ENCODE measurements at regions not wholly inside any gene's neighbourhood (a gene's known extent, or its start where the extent isn't known, plus 50 kb on each side); places are given as distances from the start of the nearest gene placed in this dataset.

DNA sequence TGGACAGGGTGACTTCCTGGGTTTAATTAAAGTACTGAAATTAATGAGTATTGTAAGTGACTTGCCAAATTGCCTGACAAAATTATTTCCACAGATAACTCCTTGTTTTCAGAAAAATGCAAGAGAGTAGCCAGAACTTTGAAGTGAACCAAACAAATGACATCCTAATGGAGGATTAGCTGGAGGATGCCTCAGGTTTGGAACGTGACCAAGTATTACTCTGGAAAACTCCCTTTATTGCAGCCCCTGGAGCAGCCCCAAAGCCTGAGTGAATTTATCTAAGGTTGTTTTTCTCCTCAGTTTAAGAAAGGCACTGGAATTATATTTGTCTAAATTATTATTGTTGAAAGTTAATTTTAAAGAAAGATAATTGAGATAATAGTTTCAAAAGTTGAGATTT lies 343.6 kb upstream of the MTNR1B start:
- Histone ChIP-seq H3K23ac (ENCODE audit: insufficient read length) (no peak overlapping the region), H2BK15ac (ENCODE audit: low read length) (no peak overlapping the region), H2AK5ac (ENCODE audit: low read depth, low read length) (no peak overlapping the region), H3K4me3 (ENCODE audit: extremely low read depth in 1 of 4, insufficient read depth in 2 of 4, low read depth in 3 of 4, low read length in 4 of 4) (no peak overlapping the region), H3K27ac (ENCODE audit: low read depth, low read length) (no peak overlapping the region), H4K8ac (ENCODE audit: extremely low read depth, insufficient read depth, low read length) (no peak overlapping the region), H4K91ac (replicated peaks; ENCODE audit: insufficient read length, low read length) (no peak overlapping the region), H3K79me2 (ENCODE audit: control insufficient read depth in 1 of 2, insufficient read depth in 2 of 2, low read length in 2 of 2) (no peaks in the 10 kb centered on the region), H3K9me3 (ENCODE audit: insufficient read depth in 2 of 2, low read depth in 1 of 2, low read length in 1 of 2) (no peaks in the 10 kb centered on the region), H2BK5ac (ENCODE audit: low read depth, low read length) (no peak overlapping the region), H3K27me3 (replicated peaks in 1 of 4; ENCODE audit: control insufficient read depth in 3 of 4, extremely low read depth in 1 of 4, insufficient read depth in 3 of 4, low read length in 3 of 4) (no peaks in the 10 kb centered on the region), H4K5ac (ENCODE audit: insufficient read length, low read depth, low read length) (no peak overlapping the region), H3K79me1 (ENCODE audit: low read depth, low read length) (no peaks in the 10 kb centered on the region), H2BK12ac (ENCODE audit: low read depth, low read length) (no peak overlapping the region), H3K36me3 (ENCODE audit: control insufficient read depth in 2 of 4, insufficient read depth in 4 of 4, low read length in 3 of 4) (no peaks in the 10 kb centered on the region), H3K23me2 (ENCODE audit: low read depth, low read length) (no peaks in the 10 kb centered on the region), H3K56ac (replicated peaks; ENCODE audit: insufficient read length, low read depth, low read length) (no peak overlapping the region), H4K20me1 (replicated peaks in 1 of 2; ENCODE audit: control insufficient read depth in 1 of 2, insufficient read depth in 2 of 2, low read length in 2 of 2) (peaks cover 0 to 2% of the 10 kb centered on the region in 2 experiments), H3K4me1 (replicated peaks in 1 of 4; ENCODE audit: control insufficient read depth in 3 of 4, insufficient read depth in 4 of 4, low read length in 3 of 4) (no peaks in the 10 kb centered on the region; a peak in 2 of 7 replicates), H3K14ac (ENCODE audit: insufficient read length) (no peak overlapping the region), H3K18ac (ENCODE audit: extremely low read depth, low read length) (no peak overlapping the region), H3K4ac (replicated peaks; ENCODE audit: insufficient read length, low read depth, low read length) (no peak overlapping the region), H2BK20ac (ENCODE audit: low read length) (no peak overlapping the region), H2BK120ac (replicated peaks; ENCODE audit: low read depth, low read length) (no peak overlapping the region), H3K4me2 (ENCODE audit: insufficient read depth in 1 of 2, low read depth in 2 of 2, low read length in 2 of 2) (no peak overlapping the region), H3K9ac (replicated peaks in 1 of 4; ENCODE audit: extremely low read depth in 1 of 4, low read depth in 3 of 4, low read length in 3 of 4) (no peak overlapping the region), H2AFZ (ENCODE audit: low read length) (no peak overlapping the region)
- ChIA-PET POLR2A (ENCODE audit: partially characterized antibody) (interaction anchor here (0.7 kb wide), 1 partner anchor 30 kb away, joined by 4 read pairs; no protein-coding TSS in a partner anchor), CTCF (ENCODE audit: partially characterized antibody) (no interaction called here)
- WGBS, 2 experiments (ENCODE audit: extremely low coverage in 1 of 2, insufficient coverage in 1 of 2, insufficient read length in 1 of 2, insufficient replicate concordance in 2 of 2, low coverage in 1 of 2, low lambda C conversion rate in 2 of 2, missing lambda C conversion rate in 1 of 2): 89% methylated on average over 1 of the region's 1 CpG; no CpG with 5 or more reads in 1 of the 2 experiments
- FAIRE-seq (no peak), DNase-seq (ENCODE audit: low read depth in 1 of 2, low spot score in 2 of 2) (no peak)
- TF ChIP-seq SP1 (IDR thresholded peaks at IDR 0.05; ENCODE audit: low read depth, low read length): no peak
- no peak for TF ChIP-seq KDM1A (IDR thresholded peaks at IDR 0.05; ENCODE audit: borderline replicate concordance, low read length)
- no peak for TF ChIP-seq RFX5 (IDR thresholded peaks at IDR 0.05; ENCODE audit: borderline replicate concordance, low read depth, low read length)
- no peak for TF ChIP-seq CHD2 (IDR thresholded peaks at IDR 0.05; ENCODE audit: low read length)
- no peak for TF ChIP-seq SIRT6 (IDR thresholded peaks at IDR 0.05; ENCODE audit: low read length)
- TF ChIP-seq CBX8 (IDR thresholded peaks at IDR 0.05; ENCODE audit: borderline replicate concordance, low read depth, low read length): no peak
- TF ChIP-seq CREB1 (IDR thresholded peaks at IDR 0.05): no peak
- TF ChIP-seq, protein P1, sequence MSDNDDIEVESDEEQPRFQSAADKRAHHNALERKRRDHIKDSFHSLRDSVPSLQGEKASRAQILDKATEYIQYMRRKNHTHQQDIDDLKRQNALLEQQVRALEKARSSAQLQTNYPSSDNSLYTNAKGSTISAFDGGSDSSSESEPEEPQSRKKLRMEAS (IDR thresholded peaks at IDR 0.05): no peak
- no peak for TF ChIP-seq RAD21 (IDR thresholded peaks at IDR 0.05 in 1 of 2, conservative IDR thresholded peaks at IDR 0.05 in 1 of 2; ENCODE audit: low read depth in 2 of 2, low read length in 2 of 2)
- TF ChIP-seq GABPA (IDR thresholded peaks at IDR 0.05; ENCODE audit: borderline replicate concordance, insufficient read depth, low read length): no peak
- TF ChIP-seq YY1 (IDR thresholded peaks at IDR 0.05; ENCODE audit: low read depth, low read length): no peak
- no peak for TF ChIP-seq EP300 (IDR thresholded peaks at IDR 0.05; ENCODE audit: borderline replicate concordance in 1 of 2, low read depth in 2 of 2, low read length in 2 of 2)
- no peak for TF ChIP-seq POLR2AphosphoS5 (IDR thresholded peaks at IDR 0.05; ENCODE audit: low read depth, low read length)
